WTC11 (cell line): ENCODE measurements at regions not wholly inside any gene's neighbourhood (a gene's known extent, or its start where the extent isn't known, plus 50 kb on each side); places are given as distances from the start of the nearest gene placed in this dataset.

Source experiments
- ATAC-seq: fragments of 200-7000 bp; cut with Tn5 transposase; 2 replicates; pipeline ENCODE4 v1.10.0; 2021; ENCODE audit warnings: mild to moderate bottlenecking, moderate library complexity
- CTCF ChIA-PET: fragments of 300-600 bp; sonication (Branson Sonifier 250); formaldehyde crosslinking; loops from one replicate; lab custom pipeline; 2021; ENCODE audit warnings: antibody characterized with exemption; lab: Charles Lee
- POLR2A ChIA-PET: fragments of 350-600 bp; sonication (Branson Sonifier 250); formaldehyde crosslinking; loops from one replicate; lab custom pipeline; 2021; ENCODE audit warnings: antibody characterized with exemption; lab: Charles Lee
- DNase-seq: peaks from one replicate; pipeline ENCODE4 v3.0.0; 2021; ENCODE audit warnings: low spot score
- H3K27ac Mint-ChIP-seq: 2 replicates; pipeline ENCODE4 v1.8.0; 2021; ENCODE audit warnings: mixed read lengths
- H3K27me3 Mint-ChIP-seq: 2 replicates; pipeline ENCODE4 v1.8.0; 2021; ENCODE audit warnings: low read depth, mild to moderate bottlenecking, moderate library complexity, mixed read lengths
- H3K36me3 Mint-ChIP-seq: 2 replicates; pipeline ENCODE4 v1.8.0; 2021; ENCODE audit warnings: mixed read lengths
- H3K4me1 Mint-ChIP-seq: 2 replicates; pipeline ENCODE4 v1.8.0; 2022; ENCODE audit warnings: mixed read lengths
- H3K4me3 Mint-ChIP-seq: 2 replicates; pipeline ENCODE4 v1.8.0; 2021; ENCODE audit warnings: mild to moderate bottlenecking, moderate library complexity, mixed read lengths
- H3K9me3 Mint-ChIP-seq: 2 replicates; pipeline ENCODE4 v1.8.0; 2021; ENCODE audit warnings: mixed read lengths
- ELF4 ChIP-seq: sonication (generic); formaldehyde crosslinking; IDR thresholded peaks from 2 replicates; pipeline ENCODE4 v1.8.1; 2022; ENCODE audit warnings: low read depth, mild to moderate bottlenecking, moderate library complexity, missing genetic modification reagents
- GABPB1 ChIP-seq: sonication (generic); formaldehyde crosslinking; IDR thresholded peaks from 2 replicates; pipeline ENCODE4 v1.8.1; 2023; ENCODE audit warnings: mild to moderate bottlenecking, missing genetic modification reagents
- HMGA2 ChIP-seq: fragments of 250-450 bp; sonication (Bioruptor Pico); IDR thresholded peaks from 2 replicates; pipeline ENCODE4 v1.4.0; 2021; ENCODE audit warnings: mild to moderate bottlenecking, moderate library complexity
- JUN ChIP-seq: sonication (generic); formaldehyde crosslinking; IDR thresholded peaks from 2 replicates; pipeline ENCODE4 v1.8.0; 2023; ENCODE audit warnings: mild to moderate bottlenecking, missing genetic modification reagents
- NR1H2 ChIP-seq: sonication (generic); formaldehyde crosslinking; IDR thresholded peaks from 2 replicates; pipeline ENCODE4 v1.9.0; 2021; ENCODE audit warnings: mild to moderate bottlenecking, moderate library complexity, missing genetic modification reagents
- SP1 ChIP-seq: sonication (generic); formaldehyde crosslinking; conservative IDR thresholded peaks from 2 replicates; pipeline ENCODE4 v1.8.1; 2022; ENCODE audit warnings: missing genetic modification reagents
- TCF7 ChIP-seq: sonication (generic); formaldehyde crosslinking; IDR thresholded peaks from 2 replicates; pipeline ENCODE4 v1.8.0; 2022; ENCODE audit warnings: mild to moderate bottlenecking, low read depth, missing genetic modification reagents, moderate library complexity
- TP53 ChIP-seq: sonication (generic); formaldehyde crosslinking; IDR thresholded peaks from 2 replicates; pipeline ENCODE4 v1.8.1; 2023; ENCODE audit warnings: mild to moderate bottlenecking, missing genetic modification reagents
- ZNF671 ChIP-seq: fragments of 250-450 bp; sonication (Bioruptor Pico); IDR thresholded peaks from 2 replicates; pipeline ENCODE4 v1.8.0; 2021; ENCODE audit warnings: mild to moderate bottlenecking
- TF ChIP-seq, protein P1 (sequence below): fragments of 250-450 bp; sonication (Bioruptor Pico); conservative IDR thresholded peaks from 2 replicates; pipeline ENCODE4 v1.9.0; 2021; ENCODE audit warnings: mild to moderate bottlenecking
- TF ChIP-seq, protein P2 (sequence below): sonication (generic); formaldehyde crosslinking; IDR thresholded peaks from 2 replicates; pipeline ENCODE4 v1.8.1; 2023; ENCODE audit warnings: mild to moderate bottlenecking, missing genetic modification reagents
- TF ChIP-seq, protein P3 (sequence below): fragments of 250-450 bp; sonication (Bioruptor Pico); IDR thresholded peaks from 2 replicates; pipeline ENCODE4 v1.9.0; 2021; ENCODE audit warnings: moderate library complexity, mild to moderate bottlenecking, inconsistent platforms, borderline replicate concordance
- TF ChIP-seq, protein P4 (sequence below): sonication (generic); formaldehyde crosslinking; IDR thresholded peaks from 2 replicates; pipeline ENCODE4 v1.8.1; 2022; ENCODE audit warnings: mild to moderate bottlenecking, missing genetic modification reagents, moderate library complexity, borderline replicate concordance
- TF ChIP-seq, protein P5 (sequence below): sonication (generic); formaldehyde crosslinking; IDR thresholded peaks from 2 replicates; pipeline ENCODE4 v1.8.0; 2023; ENCODE audit warnings: missing genetic modification reagents
- TF ChIP-seq, protein P6 (sequence below): fragments of 250-450 bp; sonication (Bioruptor Pico); IDR thresholded peaks from 2 replicates; pipeline ENCODE4 v1.9.0; 2021; ENCODE audit warnings: mild to moderate bottlenecking

DNA sequence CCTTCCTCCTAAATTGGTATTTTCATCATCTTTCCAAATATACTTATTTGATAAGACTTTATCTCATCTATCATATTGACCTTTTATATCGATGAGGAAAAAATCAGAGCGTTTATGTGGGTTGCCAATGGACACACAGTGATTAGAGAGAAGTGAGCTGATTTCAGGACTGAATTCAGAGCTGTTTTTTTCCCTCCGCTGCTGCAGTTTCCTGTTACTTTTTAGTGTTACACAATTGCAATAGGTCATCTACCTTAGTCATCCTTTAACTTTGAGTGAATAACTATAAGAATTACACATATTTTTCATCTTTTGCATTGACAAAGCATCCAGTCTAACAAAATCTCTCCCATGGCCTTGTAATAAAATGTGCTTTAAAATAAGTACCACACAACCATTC is 266.3 kb upstream of the CNTN4 start (continued):
- TF ChIP-seq, protein P1, sequence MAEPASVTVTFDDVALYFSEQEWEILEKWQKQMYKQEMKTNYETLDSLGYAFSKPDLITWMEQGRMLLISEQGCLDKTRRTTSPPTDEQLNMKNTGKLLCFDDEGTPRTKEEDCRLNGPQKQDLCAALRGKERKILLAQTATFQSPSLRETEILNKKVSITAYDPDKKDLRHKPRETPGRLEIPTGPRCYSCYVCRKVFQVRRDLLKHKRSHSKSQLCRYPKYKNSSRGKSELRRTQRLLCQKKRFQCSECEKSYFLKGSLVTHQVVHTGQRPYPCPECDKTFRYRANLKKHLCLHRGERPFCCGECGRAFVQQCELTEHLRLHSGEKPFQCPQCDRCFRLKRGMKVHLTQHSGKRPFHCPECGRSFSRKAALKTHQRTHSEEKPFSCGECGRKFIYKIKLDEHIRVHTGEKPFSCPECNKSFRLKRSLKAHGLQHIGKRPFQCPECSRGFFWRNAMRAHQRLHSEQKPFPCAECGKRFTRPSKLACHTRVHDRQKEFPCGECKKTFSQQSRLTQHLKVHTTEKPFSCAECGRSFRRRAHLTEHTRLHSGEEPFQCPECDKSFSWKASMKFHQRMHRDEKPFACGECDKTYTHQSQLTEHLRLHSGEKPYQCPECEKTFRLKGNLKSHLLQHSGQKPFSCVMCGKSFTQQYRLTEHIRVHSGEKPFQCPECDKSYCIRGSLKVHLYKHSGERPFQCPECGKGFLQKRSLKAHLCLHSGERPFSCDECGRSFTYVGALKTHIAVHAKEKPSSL (CRISPR knock-in tag), result no peak

DNA sequence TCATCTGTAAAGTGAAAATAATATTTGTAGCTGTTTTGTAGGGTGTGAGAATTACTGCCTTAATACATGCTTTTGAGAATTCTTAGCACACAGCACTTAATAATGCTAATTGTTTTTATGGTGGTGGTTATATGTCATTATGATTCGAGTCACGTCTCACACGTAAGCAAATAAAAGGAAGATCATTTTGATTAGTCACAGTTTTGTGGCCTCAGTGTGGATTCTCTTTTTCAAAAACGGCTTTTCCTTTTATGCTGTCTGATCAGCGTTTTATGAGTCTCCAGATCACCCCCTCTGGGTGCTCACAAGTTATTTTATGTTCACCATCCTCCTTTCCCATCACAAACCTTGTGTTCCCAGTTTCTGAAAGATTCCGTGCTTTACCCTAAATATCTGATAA is 255.6 kb upstream of the CNTN4 start:
- ChIA-PET CTCF (no interaction called here), POLR2A (no interaction called here)
- H3K27me3 Mint-ChIP-seq, result peaks cover 6% of the 10 kb centered on the region
- DNase-seq, result no peak
- peaks cover 92% of the 10 kb centered on the region for H3K9me3 Mint-ChIP-seq
- TF ChIP-seq ZNF671, result no peak
- no peak for TF ChIP-seq HMGA2 (CRISPR knock-in tag)
- TF ChIP-seq, protein P2, sequence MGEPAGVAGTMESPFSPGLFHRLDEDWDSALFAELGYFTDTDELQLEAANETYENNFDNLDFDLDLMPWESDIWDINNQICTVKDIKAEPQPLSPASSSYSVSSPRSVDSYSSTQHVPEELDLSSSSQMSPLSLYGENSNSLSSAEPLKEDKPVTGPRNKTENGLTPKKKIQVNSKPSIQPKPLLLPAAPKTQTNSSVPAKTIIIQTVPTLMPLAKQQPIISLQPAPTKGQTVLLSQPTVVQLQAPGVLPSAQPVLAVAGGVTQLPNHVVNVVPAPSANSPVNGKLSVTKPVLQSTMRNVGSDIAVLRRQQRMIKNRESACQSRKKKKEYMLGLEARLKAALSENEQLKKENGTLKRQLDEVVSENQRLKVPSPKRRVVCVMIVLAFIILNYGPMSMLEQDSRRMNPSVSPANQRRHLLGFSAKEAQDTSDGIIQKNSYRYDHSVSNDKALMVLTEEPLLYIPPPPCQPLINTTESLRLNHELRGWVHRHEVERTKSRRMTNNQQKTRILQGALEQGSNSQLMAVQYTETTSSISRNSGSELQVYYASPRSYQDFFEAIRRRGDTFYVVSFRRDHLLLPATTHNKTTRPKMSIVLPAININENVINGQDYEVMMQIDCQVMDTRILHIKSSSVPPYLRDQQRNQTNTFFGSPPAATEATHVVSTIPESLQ (CRISPR knock-in tag), result no peak
- TF ChIP-seq, protein P3, sequence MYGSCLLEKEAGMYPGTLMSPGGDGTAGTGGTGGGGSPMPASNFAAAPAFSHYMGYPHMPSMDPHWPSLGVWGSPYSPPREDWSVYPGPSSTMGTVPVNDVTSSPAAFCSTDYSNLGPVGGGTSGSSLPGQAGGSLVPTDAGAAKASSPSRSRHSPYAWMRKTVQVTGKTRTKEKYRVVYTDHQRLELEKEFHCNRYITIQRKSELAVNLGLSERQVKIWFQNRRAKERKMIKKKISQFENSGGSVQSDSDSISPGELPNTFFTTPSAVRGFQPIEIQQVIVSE (CRISPR knock-in tag), result no peak
- TF ChIP-seq GABPB1, result no peak
- no peak for TF ChIP-seq ELF4 (CRISPR knock-in tag)
- TF ChIP-seq, protein P4, sequence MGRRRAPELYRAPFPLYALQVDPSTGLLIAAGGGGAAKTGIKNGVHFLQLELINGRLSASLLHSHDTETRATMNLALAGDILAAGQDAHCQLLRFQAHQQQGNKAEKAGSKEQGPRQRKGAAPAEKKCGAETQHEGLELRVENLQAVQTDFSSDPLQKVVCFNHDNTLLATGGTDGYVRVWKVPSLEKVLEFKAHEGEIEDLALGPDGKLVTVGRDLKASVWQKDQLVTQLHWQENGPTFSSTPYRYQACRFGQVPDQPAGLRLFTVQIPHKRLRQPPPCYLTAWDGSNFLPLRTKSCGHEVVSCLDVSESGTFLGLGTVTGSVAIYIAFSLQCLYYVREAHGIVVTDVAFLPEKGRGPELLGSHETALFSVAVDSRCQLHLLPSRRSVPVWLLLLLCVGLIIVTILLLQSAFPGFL (CRISPR knock-in tag), result no peak
- no peak for TF ChIP-seq NR1H2 (CRISPR knock-in tag)
- no peak for TF ChIP-seq TP53 (CRISPR knock-in tag)
- TF ChIP-seq JUN (CRISPR knock-in tag), result no peak
- TF ChIP-seq SP1 (CRISPR knock-in tag), result no peak
- TF ChIP-seq, protein P5, sequence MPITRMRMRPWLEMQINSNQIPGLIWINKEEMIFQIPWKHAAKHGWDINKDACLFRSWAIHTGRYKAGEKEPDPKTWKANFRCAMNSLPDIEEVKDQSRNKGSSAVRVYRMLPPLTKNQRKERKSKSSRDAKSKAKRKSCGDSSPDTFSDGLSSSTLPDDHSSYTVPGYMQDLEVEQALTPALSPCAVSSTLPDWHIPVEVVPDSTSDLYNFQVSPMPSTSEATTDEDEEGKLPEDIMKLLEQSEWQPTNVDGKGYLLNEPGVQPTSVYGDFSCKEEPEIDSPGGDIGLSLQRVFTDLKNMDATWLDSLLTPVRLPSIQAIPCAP (CRISPR knock-in tag), result no peak
- TF ChIP-seq TCF7 (CRISPR knock-in tag), result no peak
- TF ChIP-seq, all 79 proteins: peak for 0
- ATAC-seq, result no peak
- Mint-ChIP-seq H3K36me3 (peaks cover 78% of the 10 kb centered on the region), H3K27ac (no peak overlapping the region), H3K4me1 (no peaks in the 10 kb centered on the region), H3K4me3 (no peak overlapping the region)

DNA sequence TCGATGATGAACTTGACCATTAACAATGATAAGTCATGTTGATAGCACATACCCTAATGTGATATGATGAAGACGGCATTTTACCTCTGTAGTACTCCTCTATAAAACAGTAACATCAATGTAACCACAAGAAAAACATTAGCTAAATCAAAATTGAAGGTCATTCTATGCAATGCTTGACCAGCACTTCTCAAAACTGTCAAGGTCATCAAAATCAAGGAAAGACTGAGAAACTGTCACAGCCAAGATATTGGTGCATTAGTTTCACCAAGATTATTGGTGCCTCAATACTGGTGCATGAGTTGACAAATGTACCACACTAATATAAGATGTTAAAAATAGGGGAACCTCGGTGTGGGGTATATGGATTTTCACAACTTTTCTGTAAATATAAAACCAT is 251.1 kb upstream of the CNTN4 start:
- Mint-ChIP-seq H3K36me3 (peaks cover 64% of the 10 kb centered on the region), H3K9me3 (peaks cover 79% of the 10 kb centered on the region), H3K27ac (no peak overlapping the region), H3K4me1 (no peaks in the 10 kb centered on the region), H3K4me3 (no peak overlapping the region), H3K27me3 (peaks cover 6% of the 10 kb centered on the region)
- ChIA-PET CTCF (no interaction called here), POLR2A (no interaction called here)
- DNase-seq (no peak), ATAC-seq (no peak)
- TF ChIP-seq, protein P6, sequence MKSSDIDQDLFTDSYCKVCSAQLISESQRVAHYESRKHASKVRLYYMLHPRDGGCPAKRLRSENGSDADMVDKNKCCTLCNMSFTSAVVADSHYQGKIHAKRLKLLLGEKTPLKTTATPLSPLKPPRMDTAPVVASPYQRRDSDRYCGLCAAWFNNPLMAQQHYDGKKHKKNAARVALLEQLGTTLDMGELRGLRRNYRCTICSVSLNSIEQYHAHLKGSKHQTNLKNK, result no peak
- TF ChIP-seq, all 79 proteins: peak for 0
